Heart left ventricle (tissue), 13 donors: ENCODE measurements at regions not wholly inside any gene's neighbourhood (a gene's known extent, or its start where the extent isn't known, plus 50 kb on each side); places are given as distances from the start of the nearest gene placed in this dataset.

Experiments
- CTCF ChIP-seq, 12 donors: fragments of 200-600 bp; sonication (generic) in 4 of 12; IDR thresholded peaks; one replicate each; pipeline versions ENCODE4 v1.5.0 to v1.8.0; 2018 to 2022; ENCODE audit warnings: antibody characterized with exemption in 12 of 12, mild to moderate bottlenecking in 5 of 12
- POLR2A ChIP-seq, 2 donors: fragments of 450-650 bp; IDR thresholded peaks; one replicate each; pipeline ENCODE4 v1.6.1; 2017; ENCODE audit warnings: antibody characterized with exemption in 2 of 2, mild to moderate bottlenecking in 2 of 2, moderate library complexity in 2 of 2
- donor health status: ischemic (EF 13 %, LVEDD 7.1; RV severe dilation, severe dysfunction).
- donor health status: DM: no; HTN: yes; CAD: no.
- donor health status: DM: no; HTN: no; CAD: no.
- donor health status: ischemic (EF 25% LVEDD 6.9; RV normal size, moderate dysfunction).
- donor health status: ischemic (EF 25% LVEDD 5.7; RV mildly dilated, moderate dysfunction).
- donor health status: ischemic (EF 35%, LVEDD 5.7; RV mildly dilated, moderate dysfunction).
- donor health status: nonischemic (EF 11% LVEDD 7.7; RV severe dilation, severe dysfunction).
- donor health status: DM: yes; HTN: yes; CAD: no.
- donor health status: PGD.
- donor health status: ischemic (EF 29% LVEDD 5.4; RV normal size, mild dysfunction).
- donor health status: nonischemic (EF 23%, LVEDD 6.1; RV moderate dilation, normal function).

GRCh38 chr18:8513249-8513648 lies 96.0 kb upstream of the RAB12 start:
- TF ChIP-seq POLR2A (IDR thresholded peaks at IDR 0.05) (no peak), CTCF (IDR thresholded peaks at IDR 0.05) (no peak)
